ENCODE measurements at regions not wholly inside any gene's neighbourhood (a gene's known extent, or its start where the extent isn't known, plus 50 kb on each side); places are given as distances from the start of the nearest gene placed in this dataset.
"Not testable (repeated sequence)": the region's sequence is repeated elsewhere in the genome, so short reads cannot be mapped to it uniquely, and the experiment has no call there.

- Histone ChIP-seq H3K9ac (ENCODE audit: low read depth, low read length) (no peak overlapping the region), H3K27ac (ENCODE audit: low read length) (no peak overlapping the region), H3K27me3 (ENCODE audit: insufficient read depth, low read length, poor library complexity) (no peaks in the 10 kb centered on the region), H3K9me3 (ENCODE audit: insufficient read depth, low read length, severe bottlenecking) (no peaks in the 10 kb centered on the region), H3K36me3 (ENCODE audit: insufficient read depth, low read length) (no peaks in the 10 kb centered on the region), H3K4me2 (ENCODE audit: insufficient read depth, low read length) (no peak overlapping the region), H2AFZ (ENCODE audit: low read depth, low read length) (no peak overlapping the region), H3K79me2 (ENCODE audit: insufficient read depth, low read length) (no peaks in the 10 kb centered on the region), H4K20me1 (ENCODE audit: insufficient read depth, low read length) (no peaks in the 10 kb centered on the region), H3K4me3 (ENCODE audit: low read depth in 1 of 2, low read length in 2 of 2) (no peak overlapping the region), H3K4me1 (ENCODE audit: insufficient read depth, low read length) (no peaks in the 10 kb centered on the region)
- DNase-seq (no peak), ATAC-seq (ENCODE audit: insufficient read depth, low read depth) (no peak)
- TF ChIP-seq, protein P1, sequence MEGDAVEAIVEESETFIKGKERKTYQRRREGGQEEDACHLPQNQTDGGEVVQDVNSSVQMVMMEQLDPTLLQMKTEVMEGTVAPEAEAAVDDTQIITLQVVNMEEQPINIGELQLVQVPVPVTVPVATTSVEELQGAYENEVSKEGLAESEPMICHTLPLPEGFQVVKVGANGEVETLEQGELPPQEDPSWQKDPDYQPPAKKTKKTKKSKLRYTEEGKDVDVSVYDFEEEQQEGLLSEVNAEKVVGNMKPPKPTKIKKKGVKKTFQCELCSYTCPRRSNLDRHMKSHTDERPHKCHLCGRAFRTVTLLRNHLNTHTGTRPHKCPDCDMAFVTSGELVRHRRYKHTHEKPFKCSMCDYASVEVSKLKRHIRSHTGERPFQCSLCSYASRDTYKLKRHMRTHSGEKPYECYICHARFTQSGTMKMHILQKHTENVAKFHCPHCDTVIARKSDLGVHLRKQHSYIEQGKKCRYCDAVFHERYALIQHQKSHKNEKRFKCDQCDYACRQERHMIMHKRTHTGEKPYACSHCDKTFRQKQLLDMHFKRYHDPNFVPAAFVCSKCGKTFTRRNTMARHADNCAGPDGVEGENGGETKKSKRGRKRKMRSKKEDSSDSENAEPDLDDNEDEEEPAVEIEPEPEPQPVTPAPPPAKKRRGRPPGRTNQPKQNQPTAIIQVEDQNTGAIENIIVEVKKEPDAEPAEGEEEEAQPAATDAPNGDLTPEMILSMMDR (IDR thresholded peaks at IDR 0.05; ENCODE audit: borderline replicate concordance, extremely low read depth, low read length, poor library complexity, severe bottlenecking): no peak
Observed at GRCh38 chr7:119908948-119909347, 364.0 kb upstream of the KCND2 start.

DNA sequence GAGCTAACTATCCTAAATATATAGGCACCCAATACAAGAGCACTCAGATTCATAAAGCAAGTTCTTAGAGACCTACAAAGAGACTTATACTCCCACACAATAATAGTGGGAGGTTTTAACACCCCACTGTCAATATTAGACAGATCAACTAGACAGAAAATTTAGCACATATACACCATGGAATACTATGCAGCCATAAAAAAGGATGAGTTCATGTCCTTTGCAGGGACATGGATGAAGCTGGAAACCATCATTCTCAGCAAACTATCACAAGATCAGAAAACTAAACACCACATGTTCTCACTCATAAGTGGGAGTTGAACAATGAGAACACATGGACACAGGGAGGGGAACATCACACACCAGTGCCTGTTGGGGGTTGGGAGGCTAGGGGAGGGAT lies 358.9 kb upstream of the KCND2 start:
- H4K20me1 ChIP-seq (ENCODE audit: insufficient read depth, low read length); H3K79me2 ChIP-seq (ENCODE audit: insufficient read depth, low read length); H3K9ac ChIP-seq (ENCODE audit: low read depth, low read length); H2AFZ ChIP-seq (ENCODE audit: low read depth, low read length); DNase-seq; ATAC-seq (ENCODE audit: insufficient read depth, low read depth); H3K9me3 ChIP-seq (ENCODE audit: insufficient read depth, low read length, severe bottlenecking); H3K27me3 ChIP-seq (ENCODE audit: insufficient read depth, low read length, poor library complexity); H3K4me3 ChIP-seq (ENCODE audit: low read depth in 1 of 2, low read length in 2 of 2); H3K27ac ChIP-seq (ENCODE audit: low read length); H3K36me3 ChIP-seq (ENCODE audit: insufficient read depth, low read length); H3K4me1 ChIP-seq (ENCODE audit: insufficient read depth, low read length); H3K4me2 ChIP-seq (ENCODE audit: insufficient read depth, low read length): not testable (repeated sequence)

DNA sequence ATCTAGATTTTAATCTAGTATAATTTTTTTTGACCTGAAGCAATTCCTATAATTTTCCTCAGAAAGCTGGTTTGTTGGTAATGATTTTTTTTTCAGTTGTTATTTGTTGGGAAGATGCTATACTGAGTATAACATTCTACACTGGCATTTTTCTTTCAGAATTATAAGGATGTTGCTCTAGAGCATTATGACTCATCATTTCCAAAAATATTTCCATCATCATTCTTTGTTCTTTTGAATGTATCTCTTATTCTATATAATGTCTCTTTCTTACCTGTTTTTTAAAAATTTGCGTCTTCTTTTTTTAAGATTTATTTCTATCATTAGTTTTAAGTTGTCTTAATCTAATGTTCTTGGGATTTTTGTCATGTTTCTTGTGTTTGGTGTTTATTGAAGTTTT lies 356.5 kb upstream of the KCND2 start:
- TF ChIP-seq, protein P1 (IDR thresholded peaks at IDR 0.05; ENCODE audit: borderline replicate concordance, extremely low read depth, low read length, poor library complexity, severe bottlenecking): no peak
- no peak for TF ChIP-seq EZH2 (IDR thresholded peaks at IDR 0.05; ENCODE audit: borderline replicate concordance, low read depth, low read length, severe bottlenecking)
- no peak overlapping the region for H3K9ac ChIP-seq (ENCODE audit: low read depth, low read length)
- H3K79me2 ChIP-seq (ENCODE audit: insufficient read depth, low read length): no peaks in the 10 kb centered on the region
- H3K4me3 ChIP-seq (ENCODE audit: low read depth in 1 of 2, low read length in 2 of 2): no peak overlapping the region
- no peak overlapping the region for H2AFZ ChIP-seq (ENCODE audit: low read depth, low read length)
- no peak for DNase-seq
- no peaks in the 10 kb centered on the region for H3K27me3 ChIP-seq (ENCODE audit: insufficient read depth, low read length, poor library complexity)
- no peak overlapping the region for H3K4me2 ChIP-seq (ENCODE audit: insufficient read depth, low read length)
- H4K20me1 ChIP-seq (ENCODE audit: insufficient read depth, low read length): no peaks in the 10 kb centered on the region
- H3K9me3 ChIP-seq (ENCODE audit: insufficient read depth, low read length, severe bottlenecking): no peaks in the 10 kb centered on the region
- no peaks in the 10 kb centered on the region for H3K4me1 ChIP-seq (ENCODE audit: insufficient read depth, low read length)
- no peak overlapping the region for H3K27ac ChIP-seq (ENCODE audit: low read length)
- ATAC-seq (ENCODE audit: insufficient read depth, low read depth): no peak
- H3K36me3 ChIP-seq (ENCODE audit: insufficient read depth, low read length): no peaks in the 10 kb centered on the region

- no peaks in the 10 kb centered on the region for H3K27me3 ChIP-seq (ENCODE audit: insufficient read depth, low read length, poor library complexity)
- H3K27ac ChIP-seq (ENCODE audit: low read length): no peak overlapping the region
- no peaks in the 10 kb centered on the region for H3K79me2 ChIP-seq (ENCODE audit: insufficient read depth, low read length)
- no peak overlapping the region for H2AFZ ChIP-seq (ENCODE audit: low read depth, low read length)
- H3K4me3 ChIP-seq (ENCODE audit: low read depth in 1 of 2, low read length in 2 of 2): no peak overlapping the region
- DNase-seq: no peak
- H4K20me1 ChIP-seq (ENCODE audit: insufficient read depth, low read length): no peaks in the 10 kb centered on the region
- no peak for TF ChIP-seq EZH2 (IDR thresholded peaks at IDR 0.05; ENCODE audit: borderline replicate concordance, low read depth, low read length, severe bottlenecking)
- TF ChIP-seq, protein P1 (IDR thresholded peaks at IDR 0.05; ENCODE audit: borderline replicate concordance, extremely low read depth, low read length, poor library complexity, severe bottlenecking): no peak
- H3K36me3 ChIP-seq (ENCODE audit: insufficient read depth, low read length): no peaks in the 10 kb centered on the region
- H3K9ac ChIP-seq (ENCODE audit: low read depth, low read length): no peak overlapping the region
- H3K4me1 ChIP-seq (ENCODE audit: insufficient read depth, low read length): no peaks in the 10 kb centered on the region
- no peaks in the 10 kb centered on the region for H3K9me3 ChIP-seq (ENCODE audit: insufficient read depth, low read length, severe bottlenecking)
- H3K4me2 ChIP-seq (ENCODE audit: insufficient read depth, low read length): no peak overlapping the region
- no peak for ATAC-seq (ENCODE audit: insufficient read depth, low read depth)
Observed at GRCh38 chr7:119918185-119918584, 354.8 kb upstream of the KCND2 start.

Measured in DND-41 (cell line).